GM19324 (cell line): ENCODE measurements at regions not wholly inside any gene's neighbourhood (a gene's known extent, or its start where the extent isn't known, plus 50 kb on each side); places are given as distances from the start of the nearest gene placed in this dataset.

Experiments used
- ATAC-seq: cut with Tn5 transposase; IDR thresholded peaks from one replicate; pipeline ENCODE4 v1.9.1; 2021; ENCODE audit warnings: mild to moderate bottlenecking, moderate library complexity; ENCODE audit not compliant: unreplicated experiment, low FRiP score

DNA sequence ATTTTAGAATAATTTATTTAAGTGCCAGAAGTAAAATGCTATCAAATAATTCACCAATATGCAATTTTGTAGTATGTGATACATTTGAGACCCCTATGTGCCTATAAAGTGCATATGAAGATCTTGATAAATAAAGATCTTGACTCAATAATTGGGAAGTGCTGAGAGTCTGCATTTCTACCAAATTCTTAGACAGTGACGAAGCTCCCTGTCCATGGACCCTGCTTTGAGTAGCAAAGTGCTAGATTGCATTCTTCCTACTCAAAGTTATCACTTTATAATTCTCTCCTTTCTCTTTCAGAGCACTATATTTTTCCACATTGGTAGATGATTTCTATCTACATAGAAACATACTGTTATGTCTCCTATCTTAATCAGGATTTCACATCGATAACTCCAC lies 1393.9 kb downstream of the ARAP2 start:
- ATAC-seq, result no peak

DNA sequence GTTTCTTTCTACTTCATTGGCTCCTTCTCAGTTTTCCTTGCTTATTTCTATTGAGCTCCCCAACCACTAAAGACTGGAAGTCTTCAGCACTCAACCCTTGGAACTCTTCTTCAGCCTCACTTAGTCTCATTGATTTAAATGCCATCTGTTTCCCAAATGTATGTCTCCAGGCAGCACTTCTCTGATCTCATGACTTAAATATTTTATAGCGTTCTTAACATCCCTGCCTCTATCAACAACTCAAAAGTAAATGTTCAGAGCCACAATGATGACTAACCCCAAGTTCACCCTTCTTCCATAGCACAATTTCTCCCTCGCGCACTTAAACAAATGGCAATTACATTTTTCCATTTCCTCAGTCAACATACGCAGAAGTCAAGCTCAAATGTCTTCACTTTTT lies 1393.3 kb downstream of the ARAP2 start:
- no peak for ATAC-seq

DNA sequence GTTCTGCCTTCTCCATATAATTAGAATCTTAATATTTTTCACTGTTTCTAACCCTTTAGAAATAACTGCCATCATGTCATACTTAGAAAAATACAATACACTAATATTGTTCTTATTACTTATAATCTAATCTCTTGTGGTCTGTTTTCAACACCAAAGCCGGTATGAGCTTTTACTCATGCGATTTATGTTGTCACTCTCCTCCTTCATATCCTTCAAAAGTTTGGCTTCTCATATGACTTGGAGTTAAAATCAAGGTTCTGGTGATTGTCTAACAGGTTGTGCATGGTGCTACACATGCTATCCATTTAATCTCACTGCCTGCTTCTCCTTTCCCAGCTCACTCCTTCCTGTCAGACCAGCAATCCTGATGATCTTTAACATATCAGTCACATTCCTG lies 1392.9 kb downstream of the ARAP2 start:
- ATAC-seq, result no peak

DNA sequence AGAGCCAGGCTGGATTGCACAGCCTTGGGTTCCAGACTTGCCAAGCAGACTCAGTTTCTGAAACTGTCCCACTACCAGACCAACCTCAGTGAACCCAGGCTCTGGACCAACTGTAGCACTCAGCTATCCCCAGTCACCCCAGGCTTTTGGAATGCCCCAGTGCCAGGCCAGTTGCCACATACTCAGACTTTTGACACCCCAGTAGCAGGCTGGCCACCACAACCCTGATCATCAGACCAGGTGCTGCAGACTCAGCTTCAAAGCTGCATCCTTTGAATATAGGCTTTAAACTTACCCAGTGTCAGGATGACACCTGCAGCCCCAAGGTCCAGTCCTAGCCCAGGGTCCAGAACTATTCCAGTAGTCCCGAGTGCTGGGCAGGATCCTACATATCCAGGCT lies 1389.9 kb downstream of the ARAP2 start:
- no peak for ATAC-seq

DNA sequence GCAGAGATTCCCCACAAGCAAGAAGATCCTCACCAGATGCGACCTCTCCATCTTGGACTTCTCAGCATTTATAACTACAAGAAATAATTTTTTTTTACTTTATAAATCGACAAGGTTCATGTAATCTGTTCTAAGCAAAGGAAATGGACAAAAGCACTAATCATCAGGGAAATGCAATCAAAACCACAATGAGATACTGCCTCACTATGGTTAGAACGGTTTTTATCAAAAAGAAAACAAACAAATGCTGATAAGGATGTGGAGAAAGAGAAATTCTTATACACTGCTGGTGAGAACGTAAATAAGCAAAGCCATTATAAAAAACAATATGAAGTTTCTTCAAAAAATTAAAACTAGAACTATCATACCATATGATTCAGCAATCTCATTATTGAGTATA lies 1382.6 kb downstream of the ARAP2 start:
- no peak for ATAC-seq

DNA sequence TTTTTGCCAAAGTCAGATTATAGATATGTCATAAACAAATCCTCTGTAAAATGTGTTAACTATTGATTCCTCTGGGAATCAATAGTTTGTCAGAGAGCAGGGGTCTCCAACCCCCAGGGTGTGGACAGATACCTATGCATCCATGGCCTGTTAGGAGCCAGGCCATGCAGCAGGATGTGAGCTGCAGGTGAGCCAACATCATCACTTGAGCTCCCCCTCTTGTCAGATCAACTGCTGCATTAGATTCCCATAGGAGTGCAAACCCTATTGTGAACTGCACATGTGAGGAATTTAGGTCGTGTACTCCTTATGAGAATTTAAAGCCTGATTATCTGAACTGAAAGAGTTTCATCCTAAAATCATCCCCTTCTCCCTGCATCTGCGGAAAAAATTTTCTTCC lies 1365.4 kb downstream of the ARAP2 start:
- no peak for ATAC-seq

DNA sequence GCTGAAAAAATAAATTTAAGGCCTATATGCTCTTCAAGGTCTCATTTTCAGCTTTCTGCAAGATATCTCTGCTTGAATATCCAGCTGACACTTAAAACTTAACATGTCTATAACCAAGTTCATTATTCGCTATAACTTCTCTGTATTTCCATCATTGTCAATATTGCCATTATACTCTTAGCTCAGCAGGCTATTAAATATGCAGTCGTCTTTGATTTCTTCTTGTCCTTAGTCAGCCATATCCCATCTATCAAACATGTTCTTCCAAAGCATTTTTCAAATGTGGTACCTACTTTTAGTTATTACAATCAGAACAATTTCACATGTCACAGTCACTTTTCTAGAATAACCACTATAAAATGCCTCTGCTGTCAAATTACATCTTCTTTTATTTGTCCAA lies 1364.1 kb downstream of the ARAP2 start:
- no peak for ATAC-seq

DNA sequence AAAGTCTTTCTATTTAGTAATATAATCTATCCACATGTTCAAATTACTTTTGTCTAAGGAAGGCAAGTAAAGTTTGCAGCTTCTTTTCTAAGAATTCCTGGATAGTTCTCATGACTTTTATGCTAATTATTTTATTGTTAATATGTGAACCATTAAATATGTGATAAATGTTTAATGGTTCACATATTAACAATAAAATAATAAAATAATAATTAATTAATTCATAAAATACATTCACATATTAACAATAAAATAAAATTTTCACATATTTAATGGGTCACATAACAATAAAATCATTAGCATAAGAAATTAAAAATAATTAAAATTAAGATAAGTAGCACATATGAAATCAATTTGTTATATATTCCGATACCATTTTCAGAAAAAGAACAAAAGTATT lies 1352.4 kb downstream of the ARAP2 start:
- ATAC-seq, result no peak

DNA sequence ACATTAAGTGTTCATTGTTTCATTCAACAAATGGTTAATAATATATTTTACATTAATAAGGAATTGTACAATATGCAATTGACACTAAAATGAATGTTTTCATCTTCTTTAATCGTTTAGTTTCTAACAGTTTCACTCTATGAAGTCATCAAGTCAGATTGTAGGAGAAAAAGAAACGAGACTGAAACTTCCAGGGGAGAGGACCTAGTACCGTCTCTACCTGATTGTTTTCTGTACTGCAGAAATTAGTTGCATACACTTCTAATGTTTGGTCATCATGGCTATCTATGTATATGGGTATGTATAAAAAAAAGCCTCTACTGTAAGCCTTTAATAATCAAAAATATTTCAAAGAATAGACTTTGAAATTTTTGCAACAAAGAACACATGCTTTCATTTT lies 1350.9 kb downstream of the ARAP2 start:
- ATAC-seq, result no peak

DNA sequence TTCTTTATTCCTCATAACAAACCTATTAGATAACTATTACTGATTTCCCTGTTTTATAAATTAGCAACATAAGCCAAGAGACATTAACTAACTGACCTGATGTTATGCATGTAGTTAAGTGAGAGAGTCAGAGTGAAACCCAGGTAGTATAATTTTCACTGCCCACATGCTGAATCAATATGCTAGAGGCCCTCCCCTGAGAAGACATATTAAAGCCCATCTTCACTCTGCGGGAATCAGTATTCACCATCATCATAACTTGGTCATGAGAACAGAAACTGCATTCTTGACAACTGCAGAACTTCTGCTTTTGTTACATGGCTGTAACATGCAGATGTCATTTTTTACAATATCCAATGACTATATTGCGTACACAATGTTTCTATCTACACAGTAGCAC lies 1324.3 kb downstream of the ARAP2 start:
- no peak for ATAC-seq

DNA sequence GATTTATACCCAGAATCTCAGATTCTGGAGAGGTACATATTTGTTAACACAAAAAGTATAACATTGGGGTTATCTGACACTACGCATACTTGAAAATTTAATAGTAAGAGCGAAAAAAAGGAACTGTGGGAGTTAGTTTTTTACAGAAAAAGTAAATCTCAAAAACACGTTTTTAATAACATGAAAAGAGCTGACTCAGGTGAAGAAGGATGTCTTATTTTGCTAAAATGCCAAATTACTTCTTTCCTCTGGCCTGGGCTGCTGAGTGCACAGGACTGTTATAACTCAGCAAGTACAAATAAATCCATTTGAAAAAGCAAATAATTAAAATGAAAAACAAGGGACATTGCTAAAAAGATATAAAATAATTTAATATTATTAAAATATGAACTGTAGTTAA lies 1322.9 kb downstream of the ARAP2 start:
- no peak for ATAC-seq

DNA sequence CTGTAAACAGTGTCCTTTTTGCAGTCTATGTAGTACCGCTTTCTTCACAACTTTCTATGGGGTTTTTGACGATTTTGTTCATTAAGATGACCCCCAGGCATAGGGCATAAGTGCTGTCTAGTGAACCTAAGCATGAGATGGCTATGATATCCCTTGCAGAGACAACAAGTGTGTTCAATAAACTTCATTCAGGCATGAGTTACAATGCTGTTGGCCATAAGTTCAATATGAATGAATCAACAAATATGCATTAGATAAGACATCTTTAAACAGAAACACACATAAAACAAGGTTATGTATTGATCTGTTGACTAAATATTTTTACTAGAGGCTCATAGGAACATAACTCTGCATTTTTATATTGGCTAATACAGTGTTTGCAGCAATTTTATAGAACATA lies 1322.0 kb downstream of the ARAP2 start:
- ATAC-seq, result no peak

DNA sequence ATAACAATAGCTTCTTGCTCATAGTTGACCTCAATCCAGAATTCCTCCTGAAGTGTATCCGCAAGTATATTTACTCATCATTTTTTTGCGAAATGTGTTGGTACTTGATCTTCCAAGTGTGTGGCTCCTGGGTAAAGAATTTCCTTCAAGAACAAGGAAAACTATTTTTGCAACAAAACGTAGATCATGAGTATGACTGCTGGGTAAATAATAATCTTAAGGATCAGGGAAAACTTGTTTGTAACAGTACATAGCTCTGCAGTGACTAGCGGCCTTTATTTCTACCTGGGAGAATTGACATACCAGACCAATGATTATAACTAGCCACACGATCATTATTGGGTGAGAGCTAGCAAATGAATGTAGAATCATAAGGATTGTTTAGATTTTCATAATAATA lies 1311.7 kb downstream of the ARAP2 start:
- ATAC-seq, result no peak

DNA sequence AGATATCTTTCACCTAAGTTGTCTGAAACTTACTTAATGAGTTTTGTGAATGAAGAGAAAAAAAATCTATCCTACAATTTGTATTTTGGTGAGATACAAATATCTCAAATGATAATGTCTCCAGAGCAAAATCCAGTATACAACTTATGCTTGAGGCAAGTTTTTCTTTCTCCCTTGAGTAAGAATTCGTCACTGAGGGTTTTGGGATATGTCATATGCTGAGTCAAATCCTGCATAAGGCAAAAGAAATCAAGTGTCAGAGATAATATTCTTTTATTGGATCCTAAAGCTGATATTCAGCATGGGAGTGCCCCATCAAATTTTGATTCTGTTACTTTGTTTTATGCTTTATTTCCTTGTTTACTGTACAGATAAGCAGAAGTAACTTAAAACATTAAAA lies 1308.6 kb downstream of the ARAP2 start:
- ATAC-seq, result no peak

DNA sequence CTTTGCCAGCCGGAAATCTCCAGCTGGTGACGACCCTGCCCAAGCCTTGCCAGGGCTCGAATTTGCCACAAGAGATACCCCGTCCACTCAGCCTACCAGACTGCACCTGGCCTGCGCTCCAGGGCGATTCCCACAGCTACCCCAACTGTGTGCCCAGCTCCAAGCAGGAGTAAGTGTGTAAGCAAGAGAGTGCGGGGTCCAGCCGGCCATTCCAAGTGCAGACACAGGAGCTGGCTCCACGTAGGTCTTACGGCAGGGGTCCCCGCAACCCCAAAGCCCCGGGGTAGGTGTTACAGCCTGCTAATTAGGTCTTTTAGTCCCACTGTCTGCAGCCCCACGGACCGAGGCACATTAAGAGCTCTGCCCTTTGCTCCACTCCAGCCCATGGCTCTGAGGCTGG lies 1305.2 kb downstream of the ARAP2 start:
- no peak for ATAC-seq

DNA sequence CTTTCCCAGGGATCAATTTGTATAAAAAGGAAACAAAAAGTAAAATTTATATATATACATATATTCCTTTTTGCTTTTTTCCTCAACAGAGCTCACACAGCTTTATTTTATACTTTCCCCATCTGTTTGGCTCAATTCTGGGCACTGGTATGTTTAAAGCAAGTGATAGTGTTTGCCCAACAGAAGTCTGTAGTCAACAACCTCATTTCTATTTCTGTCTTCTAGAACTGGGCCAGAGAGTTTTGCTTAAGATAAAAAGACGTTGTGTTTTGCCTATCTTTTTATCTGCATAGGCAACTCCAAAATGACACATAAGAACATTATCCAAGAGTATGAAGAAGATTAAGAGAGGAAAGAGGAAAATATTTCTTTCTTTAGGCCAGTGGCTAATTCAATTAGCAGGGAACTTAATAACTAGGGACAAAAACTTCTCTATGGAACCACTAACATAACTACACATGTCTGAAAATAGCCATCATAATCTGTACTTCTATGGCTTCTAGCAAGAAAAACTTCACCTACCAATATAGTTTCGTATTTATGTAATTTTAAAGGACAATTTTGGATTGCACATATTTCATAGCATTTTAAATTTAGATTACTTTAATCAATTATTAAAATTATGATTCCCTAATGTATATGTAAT lies 1300.5 kb downstream of the ARAP2 start:
- ATAC-seq, result no peak

DNA sequence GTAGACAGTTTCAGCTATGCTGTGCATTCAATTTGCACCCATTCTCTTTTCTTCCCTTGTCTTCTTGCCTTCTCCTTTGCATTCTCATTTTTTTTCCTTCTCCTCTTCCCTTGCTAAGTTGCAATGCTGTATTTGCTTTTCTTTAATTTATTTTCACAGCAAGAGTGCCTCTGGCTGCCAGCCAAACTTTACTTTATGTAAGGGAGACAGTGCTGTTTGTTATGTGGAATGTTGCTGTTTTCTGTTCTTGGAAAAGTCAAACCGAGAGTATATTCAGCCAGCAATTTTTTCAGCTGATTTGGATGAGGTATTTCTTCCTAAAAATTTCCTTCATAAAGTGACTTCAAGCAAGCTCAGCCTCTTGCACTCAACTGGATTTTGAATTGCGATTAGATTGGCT lies 1293.4 kb downstream of the ARAP2 start:
- no peak for ATAC-seq

DNA sequence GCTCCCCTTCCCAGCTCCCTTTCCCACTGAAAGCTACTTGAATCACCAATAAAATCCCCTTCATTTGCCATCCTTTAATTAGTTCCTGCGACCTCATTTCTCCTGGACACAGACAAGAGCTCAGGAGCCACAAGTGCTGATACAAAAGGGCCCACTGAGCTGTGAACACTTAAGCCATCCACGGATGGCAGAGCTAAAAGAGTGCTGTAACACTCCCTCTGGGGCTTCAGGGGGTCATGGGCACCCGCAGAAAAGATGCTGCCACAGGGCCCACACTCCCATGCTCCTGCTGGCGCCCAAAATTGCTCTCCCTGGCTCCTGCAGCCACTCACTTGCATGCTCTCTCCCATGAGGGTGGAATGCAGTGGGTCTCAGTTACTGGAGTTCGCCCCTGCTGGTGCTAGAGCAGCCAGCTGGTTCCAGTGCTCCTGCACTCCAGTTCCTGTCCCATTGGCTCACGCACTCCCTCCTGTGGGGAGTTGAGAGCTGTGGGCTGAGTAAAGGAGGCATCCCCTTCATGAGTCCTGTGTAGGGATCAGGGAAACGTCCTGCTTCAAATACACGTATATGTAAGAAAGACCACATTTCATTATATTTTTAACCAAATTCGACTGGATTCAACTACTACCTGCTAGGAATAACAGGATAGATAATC lies 1291.0 kb downstream of the ARAP2 start:
- ATAC-seq, result no peak

DNA sequence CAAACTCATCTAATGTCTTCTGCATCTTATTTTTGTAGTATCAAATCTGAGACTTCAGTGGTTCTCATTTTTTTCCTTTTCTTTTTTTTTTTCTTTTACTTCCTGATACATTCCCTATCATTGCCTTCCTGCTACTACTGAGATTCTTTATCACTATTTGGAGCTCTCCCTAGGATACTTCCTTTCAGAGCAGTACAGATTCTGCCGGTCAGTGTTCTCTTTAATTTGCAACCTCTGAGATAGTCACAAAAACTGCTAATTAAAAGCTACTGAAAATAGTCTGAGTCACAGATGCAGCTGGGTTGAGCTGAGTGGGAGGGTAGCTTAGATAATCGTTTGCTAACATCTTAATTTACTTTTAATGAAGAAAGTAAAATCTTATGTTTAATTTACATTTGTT lies 1279.7 kb downstream of the ARAP2 start:
- no peak for ATAC-seq

DNA sequence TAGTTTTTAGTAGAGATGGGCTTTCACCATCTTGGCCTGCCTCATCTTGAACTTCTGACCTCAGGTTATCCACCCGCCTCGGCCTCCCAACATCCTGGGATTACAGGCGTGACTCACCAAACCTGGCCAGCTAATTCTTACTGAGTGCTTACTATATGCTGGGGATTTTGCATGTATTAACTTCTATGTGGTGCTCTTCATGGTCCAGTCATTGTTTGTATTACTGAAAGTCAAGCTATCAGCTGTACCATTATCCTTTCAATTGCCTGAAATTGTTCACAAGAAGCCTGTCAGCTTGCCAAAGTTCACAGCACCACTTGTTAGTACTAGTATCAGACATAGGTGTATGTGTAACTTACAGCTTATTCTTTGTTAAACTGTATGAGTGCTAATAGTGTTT lies 1272.1 kb downstream of the ARAP2 start:
- ATAC-seq, result no peak

DNA sequence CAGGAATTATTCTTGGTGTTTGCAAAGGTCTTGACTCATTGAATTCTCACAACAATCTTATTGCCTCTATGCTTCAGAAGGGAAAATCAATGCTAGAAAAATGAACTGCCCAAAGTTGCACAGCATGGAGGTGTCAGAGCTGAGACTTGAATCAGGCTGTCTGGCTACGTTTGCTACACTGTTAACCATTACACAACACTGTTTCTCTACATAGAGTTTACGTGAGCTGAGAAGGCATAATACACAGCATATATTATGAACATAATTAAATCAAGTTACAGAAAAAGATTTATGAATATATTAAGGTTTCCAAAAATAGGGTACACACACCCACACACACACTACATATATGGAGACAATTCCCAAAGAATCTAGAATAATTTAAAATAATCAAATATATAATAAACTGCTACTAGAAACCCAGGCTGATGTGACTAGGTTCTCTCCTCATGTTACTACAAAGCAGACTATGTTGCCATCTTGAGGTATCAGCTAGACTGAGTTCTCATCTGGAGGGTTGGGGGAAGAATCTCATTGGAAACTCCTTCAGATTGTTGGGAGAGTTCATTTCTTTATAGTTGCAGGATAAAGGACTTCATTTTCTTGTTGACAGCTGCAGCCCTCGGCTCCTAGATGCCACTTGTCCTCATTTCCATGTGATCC lies 1270.5 kb downstream of the ARAP2 start:
- no peak for ATAC-seq

DNA sequence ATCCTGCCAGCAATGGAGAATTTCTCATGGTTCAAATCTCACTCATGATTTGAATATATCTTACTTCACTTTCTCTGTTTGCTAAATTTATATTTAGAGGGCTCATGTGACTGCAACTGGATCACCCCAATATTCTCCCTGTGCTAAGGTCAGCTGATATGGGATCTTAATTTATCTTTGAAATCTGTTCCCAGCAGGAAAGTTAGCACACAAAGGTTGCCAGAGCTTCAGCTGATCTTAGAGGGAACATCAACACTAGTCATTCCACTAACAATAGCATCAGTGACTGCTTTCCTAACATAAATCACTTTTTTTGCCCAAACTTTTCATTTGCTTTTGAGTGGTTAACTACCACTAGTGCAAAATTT lies 1270.0 kb downstream of the ARAP2 start:
- ATAC-seq, result no peak
